MM.1S (cell line): ENCODE measurements at regions not wholly inside any gene's neighbourhood (a gene's known extent, or its start where the extent isn't known, plus 50 kb on each side); places are given as distances from the start of the nearest gene placed in this dataset.

Source experiments
- DNase-seq: peaks from one replicate; pipeline ENCODE4 v3.0.0-alpha.2; 2015
- H2AFZ ChIP-seq: fragments of 300-600 bp; sonication (generic); 2 replicates; pipeline ENCODE4 v1.6.0; 2016; ENCODE audit warnings: antibody characterized with exemption, low read length
- H3F3A ChIP-seq: fragments of 300-600 bp; sonication (generic); 2 replicates; pipeline ENCODE4 v1.6.1; 2016; ENCODE audit warnings: mild to moderate bottlenecking, antibody characterized with exemption, low read length, moderate library complexity, mixed read lengths; ENCODE audit not compliant: insufficient read depth
- H3K27ac ChIP-seq: fragments of 300-600 bp; sonication (generic); 2 replicates; pipeline ENCODE4 v1.5.1; 2016; ENCODE audit warnings: mild to moderate bottlenecking, low read length
- H3K27me3 ChIP-seq: fragments of 300-600 bp; sonication (generic); replicated peaks from 2 replicates; pipeline ENCODE4 v1.6.0; 2016; ENCODE audit warnings: low read length; ENCODE audit not compliant: insufficient read depth
- H3K36me3 ChIP-seq: fragments of 300-600 bp; sonication (generic); replicated peaks from 2 replicates; pipeline ENCODE4 v1.6.1; 2016; ENCODE audit warnings: mild to moderate bottlenecking, low read length, mixed read lengths; ENCODE audit not compliant: insufficient read depth
- H3K4me1 ChIP-seq: fragments of 300-600 bp; sonication (generic); 2 replicates; pipeline ENCODE4 v1.6.1; 2016; ENCODE audit warnings: low read length, mixed read lengths
- H3K4me2 ChIP-seq: fragments of 300-600 bp; sonication (generic); 2 replicates; pipeline ENCODE4 v1.6.0; 2016; ENCODE audit warnings: low read depth, low read length
- H3K4me3 ChIP-seq: fragments of 300-600 bp; sonication (generic); 2 replicates; pipeline ENCODE4 v1.5.1; 2016; ENCODE audit warnings: low read length, mixed read lengths
- H3K79me2 ChIP-seq: fragments of 300-600 bp; sonication (generic); 2 replicates; pipeline ENCODE4 v1.6.1; 2016; ENCODE audit warnings: mixed run types, low read length, mixed read lengths
- H3K9ac ChIP-seq: fragments of 300-600 bp; sonication (generic); 2 replicates; pipeline ENCODE4 v1.6.1; 2016; ENCODE audit warnings: low read length, mixed read lengths
- H3K9me2 ChIP-seq: fragments of 300-600 bp; sonication (generic); replicated peaks from 2 replicates; pipeline ENCODE4 v1.6.1; 2016; ENCODE audit warnings: mild to moderate bottlenecking, low read length, mixed read lengths; ENCODE audit not compliant: insufficient read depth
- H3K9me3 ChIP-seq: fragments of 300-600 bp; sonication (generic); replicated peaks from 2 replicates; pipeline ENCODE4 v1.6.1; 2016; ENCODE audit warnings: mild to moderate bottlenecking, low read length, mixed read lengths; ENCODE audit not compliant: insufficient read depth
- H4K20me1 ChIP-seq: fragments of 300-600 bp; sonication (generic); 2 replicates; pipeline ENCODE4 v1.6.1; 2016; ENCODE audit warnings: mild to moderate bottlenecking, low read length, moderate library complexity, mixed read lengths; ENCODE audit not compliant: insufficient read depth
- CTCF ChIP-seq: fragments of 300-600 bp; sonication (generic); IDR thresholded peaks from 2 replicates; pipeline ENCODE4 v1.5.1; 2016; ENCODE audit warnings: antibody characterized with exemption, low read length, mixed read lengths
- EZH2 ChIP-seq: fragments of 300-600 bp; sonication (generic); optimal IDR thresholded peaks from 2 replicates; pipeline ENCODE3; 2017; ENCODE audit warnings: low read depth, mild to moderate bottlenecking, antibody characterized with exemption, low read length, mixed read lengths
- EZH2phosphoT487 ChIP-seq: fragments of 300-600 bp; sonication (generic); IDR thresholded peaks from 2 replicates; pipeline ENCODE4 v1.6.1; 2018; ENCODE audit warnings: antibody characterized with exemption, low read length

GRCh38 chr12:46888568-46888967 lies 62.8 kb upstream of the SLC38A4 start:
- no peak for TF ChIP-seq EZH2phosphoT487
- H2AFZ ChIP-seq = no peak overlapping the region
- no peak overlapping the region for H3K27ac ChIP-seq
- no peaks in the 10 kb centered on the region for H3K9me3 ChIP-seq
- H3K36me3 ChIP-seq = no peaks in the 10 kb centered on the region
- no peaks in the 10 kb centered on the region for H3K9me2 ChIP-seq
- no peaks in the 10 kb centered on the region for H4K20me1 ChIP-seq
- no peaks in the 10 kb centered on the region for H3K4me1 ChIP-seq
- no peaks in the 10 kb centered on the region for H3F3A ChIP-seq
- H3K4me3 ChIP-seq = no peak overlapping the region
- H3K27me3 ChIP-seq = no peaks in the 10 kb centered on the region
- H3K79me2 ChIP-seq = no peaks in the 10 kb centered on the region
- DNase-seq = peak; percentile 88
- no peak overlapping the region for H3K9ac ChIP-seq
- H3K4me2 ChIP-seq = no peak overlapping the region

- H3K4me1 ChIP-seq = no peaks in the 10 kb centered on the region
- TF ChIP-seq CTCF = no peak
- no peak for TF ChIP-seq EZH2
- TF ChIP-seq EZH2phosphoT487 = no peak
These were observed 65.5 kb upstream of the SLC38A4 start for GRCh38 chr12:46891306-46891705.

GRCh38 chr12:46892034-46892705 lies 66.4 kb upstream of the SLC38A4 start:
- Histone ChIP-seq H3F3A (no peaks in the 10 kb centered on the region), H3K79me2 (no peaks in the 10 kb centered on the region), H3K9ac (no peak overlapping the region), H3K4me2 (no peak overlapping the region), H3K4me1 (no peaks in the 10 kb centered on the region), H3K9me2 (no peaks in the 10 kb centered on the region), H3K36me3 (no peaks in the 10 kb centered on the region), H3K4me3 (no peak overlapping the region), H4K20me1 (no peaks in the 10 kb centered on the region), H3K9me3 (no peaks in the 10 kb centered on the region), H3K27ac (no peak overlapping the region), H3K27me3 (no peaks in the 10 kb centered on the region), H2AFZ (no peak overlapping the region)
- TF ChIP-seq EZH2phosphoT487 (no peak), CTCF (no peak), EZH2 (no peak)
- no peak for DNase-seq

More at GRCh38 chr12:46891306-46891705, 65.5 kb upstream of the SLC38A4 start:
- Histone ChIP-seq H2AFZ (no peak overlapping the region), H3K4me2 (no peak overlapping the region), H3K27ac (no peak overlapping the region), H3K36me3 (no peaks in the 10 kb centered on the region), H4K20me1 (no peaks in the 10 kb centered on the region), H3K9ac (no peak overlapping the region), H3K9me3 (no peaks in the 10 kb centered on the region), H3K27me3 (no peaks in the 10 kb centered on the region), H3K79me2 (no peaks in the 10 kb centered on the region), H3F3A (no peaks in the 10 kb centered on the region), H3K9me2 (no peaks in the 10 kb centered on the region), H3K4me3 (no peak overlapping the region)
- DNase-seq = no peak

- no peaks in the 10 kb centered on the region for H3K36me3 ChIP-seq
- H3K9ac ChIP-seq = no peak overlapping the region
- H2AFZ ChIP-seq = no peak overlapping the region
- H3K27me3 ChIP-seq = no peaks in the 10 kb centered on the region
- H3K4me3 ChIP-seq = no peak overlapping the region
- no peaks in the 10 kb centered on the region for H3F3A ChIP-seq
- H3K79me2 ChIP-seq = no peaks in the 10 kb centered on the region
- H3K4me2 ChIP-seq = no peak overlapping the region
- no peaks in the 10 kb centered on the region for H4K20me1 ChIP-seq
- no peak overlapping the region for H3K27ac ChIP-seq
- H3K9me3 ChIP-seq = no peaks in the 10 kb centered on the region
- H3K9me2 ChIP-seq = no peaks in the 10 kb centered on the region
- H3K4me1 ChIP-seq = no peaks in the 10 kb centered on the region
- TF ChIP-seq EZH2phosphoT487 (no peak), CTCF (no peak), EZH2 (no peak)
- no peak for DNase-seq
These were observed 67.1 kb upstream of the SLC38A4 start for GRCh38 chr12:46892887-46893286.
